SK-N-SH (cell line): ENCODE measurements at regions not wholly inside any gene's neighbourhood (a gene's known extent, or its start where the extent isn't known, plus 50 kb on each side); places are given as distances from the start of the nearest gene placed in this dataset.

Experiments
- CTCF ChIA-PET: fragments of 300-600, 350-600 bp; formaldehyde crosslinking; extraction: SDS; loops from one replicate; lab custom pipeline; 2021; lab: Yijun Ruan, JAX
- POLR2A ChIA-PET: fragments of 350-600 bp; sonication (Branson Sonifier 250); formaldehyde crosslinking; extraction: SDS; loops from one replicate; lab custom pipeline; 2020; ENCODE audit warnings: antibody characterized with exemption, inconsistent platforms; lab: Yijun Ruan, JAX
- DNase-seq: peaks from one replicate; pipeline ENCODE4 v3.0.0; 2012
- H2AFZ ChIP-seq: fragments of 200-600 bp; sonication (generic); 2 replicates; pipeline ENCODE4 v1.8.1; 2016; ENCODE audit warnings: antibody characterized with exemption, mild to moderate bottlenecking, low read depth
- H3F3A ChIP-seq: fragments of 200-600 bp; sonication (generic); replicated peaks from 2 replicates; pipeline ENCODE3; 2016; ENCODE audit warnings: antibody characterized with exemption, mild to moderate bottlenecking; ENCODE audit not compliant: insufficient read depth
- H3K27ac ChIP-seq, 2 experiments: fragments of 200-500 bp in 1 of 2; fragments of 200-600 bp in 1 of 2; sonication (Bioruptor generic) in 1 of 2; sonication (generic), shearing (Covaris generic) in 1 of 2; 2 replicates each; pipeline versions ENCODE4 v1.5.1 to v1.6.1; 2014 to 2016; ENCODE audit warnings: low read depth in 2 of 2, inconsistent platforms in 1 of 2, low read length in 1 of 2, mild to moderate bottlenecking in 1 of 2, mixed read lengths in 1 of 2
- H3K27me3 ChIP-seq: fragments of 200-600 bp; sonication (generic), shearing (Covaris generic); 2 replicates; pipeline ENCODE4 v1.6.1; 2016; ENCODE audit warnings: mixed run types; ENCODE audit not compliant: insufficient read depth
- H3K36me3 ChIP-seq, 2 experiments: fragments of 200-500 bp in 1 of 2; fragments of 200-600 bp in 1 of 2; sonication (Bioruptor generic) in 1 of 2; sonication (generic) in 1 of 2; replicated peaks in 1 of 2; 2 replicates each; pipeline versions ENCODE3 to v1.5.1; 2014 to 2016; ENCODE audit warnings: low read length in 1 of 2, mild to moderate bottlenecking in 1 of 2; ENCODE audit not compliant: insufficient read depth in 2 of 2, control insufficient read depth in 1 of 2
- H3K4me1 ChIP-seq, 2 experiments: fragments of 200-500 bp in 1 of 2; fragments of 200-600 bp in 1 of 2; sonication (Bioruptor generic) in 1 of 2; sonication (generic), shearing (Covaris generic) in 1 of 2; 2 replicates each; pipeline versions ENCODE4 v1.5.1 to v1.6.1; 2014 to 2016; ENCODE audit warnings: low read depth in 1 of 2, low read length in 1 of 2, mixed run types in 1 of 2; ENCODE audit not compliant: insufficient read depth in 2 of 2, control insufficient read depth in 1 of 2
- H3K4me2 ChIP-seq: fragments of 200-600 bp; sonication (generic), shearing (Covaris generic); 2 replicates; pipeline ENCODE4 v1.6.1; 2017; ENCODE audit warnings: mixed run types
- H3K4me3 ChIP-seq, 2 experiments: fragments of 200-500 bp in 1 of 2; fragments of 200-600 bp in 1 of 2; sonication (Bioruptor generic) in 1 of 2; sonication (generic), shearing (Covaris generic) in 1 of 2; 2 replicates each; pipeline versions ENCODE4 v1.5.1 to v1.8.1; 2014 to 2016; ENCODE audit warnings: low read depth in 2 of 2, inconsistent platforms in 1 of 2, low read length in 1 of 2, mild to moderate bottlenecking in 1 of 2, mixed read lengths in 1 of 2, moderate library complexity in 1 of 2
- H3K79me2 ChIP-seq: fragments of 200-600 bp; sonication (generic); 2 replicates; pipeline ENCODE4 v1.8.1; 2017; ENCODE audit warnings: mild to moderate bottlenecking; ENCODE audit not compliant: insufficient read depth
- H3K9ac ChIP-seq: fragments of 200-600 bp; sonication (generic); 2 replicates; pipeline ENCODE4 v1.6.1; 2017; ENCODE audit warnings: mixed run types
- H3K9me2 ChIP-seq: fragments of 200-600 bp; sonication (generic); 2 replicates; pipeline ENCODE4 v1.6.1; 2017; ENCODE audit warnings: mixed run types
- H3K9me3 ChIP-seq: fragments of 200-600 bp; sonication (generic); 2 replicates; pipeline ENCODE4 v1.6.1; 2017; ENCODE audit warnings: mixed run types, mild to moderate bottlenecking, moderate library complexity
- H4K20me1 ChIP-seq: fragments of 200-600 bp; sonication (generic); 2 replicates; pipeline ENCODE4 v1.6.1; 2017; ENCODE audit warnings: mild to moderate bottlenecking, mixed run types; ENCODE audit not compliant: insufficient read depth
- CTCF ChIP-seq: fragments of 200-600 bp; sonication (generic); IDR thresholded peaks from 2 replicates; pipeline ENCODE4 v1.6.1; 2017; ENCODE audit warnings: antibody characterized with exemption, mild to moderate bottlenecking, moderate library complexity
- EP300 ChIP-seq, 2 experiments: IDR thresholded peaks; 2 replicates each; pipeline versions ENCODE4 v1.4.0 to v1.6.1; 2012; ENCODE audit warnings: borderline replicate concordance in 1 of 2, low read depth in 1 of 2, low read length in 1 of 2
- EZH2phosphoT487 ChIP-seq: fragments of 200-600 bp; sonication (generic); IDR thresholded peaks from 2 replicates; pipeline ENCODE4 v1.6.1; 2017; ENCODE audit warnings: low read depth, mixed run types, mild to moderate bottlenecking, antibody characterized with exemption, moderate library complexity, borderline replicate concordance
- FOSL2 ChIP-seq: IDR thresholded peaks from 2 replicates; pipeline ENCODE4 v1.4.0; 2012; ENCODE audit warnings: low read depth, mild to moderate bottlenecking, moderate library complexity, borderline replicate concordance
- FOXJ3 ChIP-seq: sonication (generic); formaldehyde crosslinking; IDR thresholded peaks from 2 replicates; pipeline ENCODE4 v1.5.1; 2020; ENCODE audit warnings: mild to moderate bottlenecking, missing genetic modification reagents
- GATA2 ChIP-seq: sonication (generic); formaldehyde crosslinking; IDR thresholded peaks from 2 replicates; pipeline ENCODE4 v1.5.0; 2020; ENCODE audit warnings: mild to moderate bottlenecking, missing genetic modification reagents
- IRF3 ChIP-seq: fragments of 150-350 bp; IDR thresholded peaks from 2 replicates; pipeline ENCODE4 v1.6.1; 2016; ENCODE audit warnings: mild to moderate bottlenecking, low read depth, low read length
- MAX ChIP-seq: IDR thresholded peaks from 2 replicates; pipeline ENCODE4 v1.4.0; 2012; ENCODE audit warnings: low read depth
- MEF2A ChIP-seq: IDR thresholded peaks from 2 replicates; pipeline ENCODE4 v1.4.0; 2012; ENCODE audit warnings: low read depth, borderline replicate concordance
- PBX3 ChIP-seq: IDR thresholded peaks from 2 replicates; pipeline ENCODE4; 2012
- RAD21 ChIP-seq: IDR thresholded peaks from 2 replicates; pipeline ENCODE4 v1.6.1; 2012; ENCODE audit warnings: mild to moderate bottlenecking, low read length
- REST ChIP-seq: IDR thresholded peaks from 2 replicates; pipeline ENCODE4 v1.6.1; 2012; ENCODE audit warnings: mild to moderate bottlenecking, low read depth, low read length, moderate library complexity
- RFX5 ChIP-seq: IDR thresholded peaks from 2 replicates; pipeline ENCODE4 v1.6.1; 2012; ENCODE audit warnings: mild to moderate bottlenecking, improper control_type of control experiment, low read length
- RXRA ChIP-seq: IDR thresholded peaks from 2 replicates; pipeline ENCODE4 v1.4.0; 2012; ENCODE audit warnings: low read depth, mild to moderate bottlenecking, borderline replicate concordance
- SIN3A ChIP-seq: IDR thresholded peaks from 2 replicates; pipeline ENCODE4 v1.6.1; 2012; ENCODE audit warnings: low read depth, mild to moderate bottlenecking, low read length, moderate library complexity, borderline replicate concordance
- USF1 ChIP-seq: IDR thresholded peaks from 2 replicates; pipeline ENCODE4 v1.4.0; 2012; ENCODE audit warnings: low read depth, borderline replicate concordance
- ZBTB33 ChIP-seq: IDR thresholded peaks from 2 replicates; pipeline ENCODE4 v1.4.0; 2012; ENCODE audit warnings: low read depth, borderline replicate concordance
- WGBS: methylation state at CpG from one replicate; pipeline ENCODE4 v1.1.6; 2017; ENCODE audit warnings: low lambda C conversion rate; 5-methylcytosine and 5-hydroxymethylcytosine counted together

- ChIA-PET CTCF (no interaction called here), POLR2A (no interaction called here)
- Histone ChIP-seq H3K27me3 (no peaks in the 10 kb centered on the region), H3K9ac (no peak overlapping the region), H3K9me2 (no peaks in the 10 kb centered on the region), H3K27ac (no peak overlapping the region), H3F3A (no peaks in the 10 kb centered on the region), H3K4me3 (no peak overlapping the region), H3K79me2 (no peaks in the 10 kb centered on the region), H4K20me1 (no peaks in the 10 kb centered on the region), H2AFZ (no peak overlapping the region), H3K9me3 (no peaks in the 10 kb centered on the region), H3K4me1 (peaks cover 0 to 10% of the 10 kb centered on the region in 2 experiments; a peak in 2 of 4 replicates), H3K36me3 (no peaks in the 10 kb centered on the region), H3K4me2 (no peak overlapping the region)
- 31% methylated on average over 7 of the region's 7 CpGs for WGBS
- DNase-seq: no peak
- TF ChIP-seq RFX5: no peak
- TF ChIP-seq EZH2phosphoT487: no peak
- TF ChIP-seq MAX: no peak
- no peak for TF ChIP-seq RAD21
- TF ChIP-seq RXRA: no peak
- TF ChIP-seq FOSL2: no peak
- no peak for TF ChIP-seq MEF2A
- no peak for TF ChIP-seq ZBTB33
- TF ChIP-seq FOXJ3 (CRISPR knock-in tag): no peak
- TF ChIP-seq USF1: no peak
- no peak for TF ChIP-seq PBX3
- TF ChIP-seq GATA2 (CRISPR knock-in tag): no peak
- TF ChIP-seq REST: no peak
- no peak for TF ChIP-seq IRF3
- TF ChIP-seq SIN3A: no peak
- no peak for TF ChIP-seq EP300 (IDR thresholded peaks at IDR 0.05; ENCODE audit: borderline replicate concordance in 1 of 2, low read depth in 1 of 2, low read length in 1 of 2)
- no peak for TF ChIP-seq CTCF
Observed at GRCh38 chr2:121960251-121960650, 204.8 kb downstream of the TSN start.
